ENCODE measurements at regions not wholly inside any gene's neighbourhood (a gene's known extent, or its start where the extent isn't known, plus 50 kb on each side); places are given as distances from the start of the nearest gene placed in this dataset.
A peak's percentile ranks its signal among the peaks of the same experiment; 100 is the strongest.

GRCh38 chr14:59063259-59063658 is 125.2 kb upstream of the DAAM1 start:
- H4K91ac ChIP-seq (replicated peaks; ENCODE audit: insufficient read length, low read length) = no peak overlapping the region
- no peak overlapping the region for H3K18ac ChIP-seq (ENCODE audit: extremely low read depth, low read length)
- H4K5ac ChIP-seq (ENCODE audit: insufficient read length, low read depth, low read length) = no peak overlapping the region
- H3K4me1 ChIP-seq (replicated peaks in 1 of 4; ENCODE audit: control insufficient read depth in 3 of 4, insufficient read depth in 4 of 4, low read length in 3 of 4) = no peaks in the 10 kb centered on the region
- no peak overlapping the region for H2BK12ac ChIP-seq (ENCODE audit: low read depth, low read length)
- H2BK20ac ChIP-seq (ENCODE audit: low read length) = no peak overlapping the region
- no peaks in the 10 kb centered on the region for H3K79me2 ChIP-seq (ENCODE audit: control insufficient read depth in 1 of 2, insufficient read depth in 2 of 2, low read length in 2 of 2)
- no peaks in the 10 kb centered on the region for H3K36me3 ChIP-seq (ENCODE audit: control insufficient read depth in 2 of 4, insufficient read depth in 4 of 4, low read length in 3 of 4)
- H3K23me2 ChIP-seq (ENCODE audit: low read depth, low read length) = no peaks in the 10 kb centered on the region
- H3K27ac ChIP-seq (ENCODE audit: low read depth, low read length) = no peak overlapping the region
- WGBS, 2 experiments (ENCODE audit: extremely low coverage in 1 of 2, insufficient coverage in 1 of 2, insufficient read length in 1 of 2, insufficient replicate concordance in 2 of 2, low coverage in 1 of 2, low lambda C conversion rate in 2 of 2, missing lambda C conversion rate in 1 of 2) = 93% methylated on average over 2 of the region's 2 CpGs; no CpG with 5 or more reads in 1 of the 2 experiments
- H4K20me1 ChIP-seq (replicated peaks in 1 of 2; ENCODE audit: control insufficient read depth in 1 of 2, insufficient read depth in 2 of 2, low read length in 2 of 2) = no peaks in the 10 kb centered on the region
- H3K4me3 ChIP-seq (ENCODE audit: extremely low read depth in 1 of 4, insufficient read depth in 2 of 4, low read depth in 3 of 4, low read length in 4 of 4) = no peak overlapping the region
- peaks cover 3 to 8% of the 10 kb centered on the region in 2 experiments; a peak in 3 of 4 replicates for H3K9me3 ChIP-seq (ENCODE audit: insufficient read depth in 2 of 2, low read depth in 1 of 2, low read length in 1 of 2)
- H3K23ac ChIP-seq (ENCODE audit: insufficient read length) = no peak overlapping the region
- no peaks in the 10 kb centered on the region for H3K27me3 ChIP-seq (replicated peaks in 1 of 4; ENCODE audit: control insufficient read depth in 3 of 4, extremely low read depth in 1 of 4, insufficient read depth in 3 of 4, low read length in 3 of 4)
- H3K4me2 ChIP-seq (ENCODE audit: insufficient read depth in 1 of 2, low read depth in 2 of 2, low read length in 2 of 2) = no peak overlapping the region
- no peak overlapping the region for H2BK15ac ChIP-seq (ENCODE audit: low read length)
- H3K79me1 ChIP-seq (ENCODE audit: low read depth, low read length) = no peaks in the 10 kb centered on the region
- no peak overlapping the region for H2AFZ ChIP-seq (ENCODE audit: low read length)
- no peak overlapping the region for H4K8ac ChIP-seq (ENCODE audit: extremely low read depth, insufficient read depth, low read length)
- no peak overlapping the region for H2BK5ac ChIP-seq (ENCODE audit: low read depth, low read length)
- H3K9ac ChIP-seq (replicated peaks in 1 of 4; ENCODE audit: extremely low read depth in 1 of 4, low read depth in 3 of 4, low read length in 3 of 4) = no peak overlapping the region
- DNase-seq (ENCODE audit: low read depth in 1 of 2, low spot score in 2 of 2) (no peak), FAIRE-seq (no peak)
- CTCF ChIA-PET (ENCODE audit: partially characterized antibody) = interaction anchor here (0.7 kb wide), 1 partner anchor 147 kb away, joined by 3 read pairs; no protein-coding TSS in a partner anchor
- no peak overlapping the region for H3K56ac ChIP-seq (replicated peaks; ENCODE audit: insufficient read length, low read depth, low read length)
- H2AK5ac ChIP-seq (ENCODE audit: low read depth, low read length) = no peak overlapping the region
- no peak overlapping the region for H3K14ac ChIP-seq (ENCODE audit: insufficient read length)
- no peak overlapping the region for H2BK120ac ChIP-seq (replicated peaks; ENCODE audit: low read depth, low read length)
- H3K4ac ChIP-seq (replicated peaks; ENCODE audit: insufficient read length, low read depth, low read length) = no peak overlapping the region
- POLR2A ChIA-PET (ENCODE audit: partially characterized antibody) = no interaction called here
- TF ChIP-seq SIX5 (IDR thresholded peaks at IDR 0.05; ENCODE audit: low read depth, low read length) (no peak), RBBP5 (IDR thresholded peaks at IDR 0.05; ENCODE audit: borderline replicate concordance, low read depth, low read length) (no peak), KDM1A (IDR thresholded peaks at IDR 0.05; ENCODE audit: borderline replicate concordance, low read length) (0 out of 2 replicates have a peak, but pooled peaks have one; percentile 13), EZH2 (IDR thresholded peaks at IDR 0.05; ENCODE audit: low read depth, low read length, severe bottlenecking) (no peak), SP2 (IDR thresholded peaks at IDR 0.05; ENCODE audit: low read length) (no peak), CREB1 (IDR thresholded peaks at IDR 0.05) (no peak)
